ENCODE measurements at regions not wholly inside any gene's neighbourhood (a gene's known extent, or its start where the extent isn't known, plus 50 kb on each side); places are given as distances from the start of the nearest gene placed in this dataset.

DNA sequence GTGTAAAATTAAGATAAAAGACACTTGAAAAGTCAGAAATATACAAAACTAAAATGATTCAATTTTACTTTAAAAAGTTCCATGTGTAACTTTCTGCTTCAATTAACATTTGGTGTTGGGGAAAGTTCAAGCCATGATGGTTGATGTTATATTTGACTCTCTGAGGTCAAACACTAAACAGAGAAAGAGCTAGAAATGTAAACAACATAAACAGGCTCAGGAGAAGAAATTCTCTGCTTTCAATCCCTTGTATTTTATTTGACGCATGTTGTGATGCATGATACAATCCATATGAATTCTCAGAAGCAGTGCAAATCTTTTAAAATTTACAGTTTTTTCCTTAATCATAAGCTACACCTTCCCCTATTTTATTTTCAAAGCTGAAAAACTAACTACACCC, 822.4 kb downstream of the PCDH18 start:
- TF ChIP-seq, protein P1, sequence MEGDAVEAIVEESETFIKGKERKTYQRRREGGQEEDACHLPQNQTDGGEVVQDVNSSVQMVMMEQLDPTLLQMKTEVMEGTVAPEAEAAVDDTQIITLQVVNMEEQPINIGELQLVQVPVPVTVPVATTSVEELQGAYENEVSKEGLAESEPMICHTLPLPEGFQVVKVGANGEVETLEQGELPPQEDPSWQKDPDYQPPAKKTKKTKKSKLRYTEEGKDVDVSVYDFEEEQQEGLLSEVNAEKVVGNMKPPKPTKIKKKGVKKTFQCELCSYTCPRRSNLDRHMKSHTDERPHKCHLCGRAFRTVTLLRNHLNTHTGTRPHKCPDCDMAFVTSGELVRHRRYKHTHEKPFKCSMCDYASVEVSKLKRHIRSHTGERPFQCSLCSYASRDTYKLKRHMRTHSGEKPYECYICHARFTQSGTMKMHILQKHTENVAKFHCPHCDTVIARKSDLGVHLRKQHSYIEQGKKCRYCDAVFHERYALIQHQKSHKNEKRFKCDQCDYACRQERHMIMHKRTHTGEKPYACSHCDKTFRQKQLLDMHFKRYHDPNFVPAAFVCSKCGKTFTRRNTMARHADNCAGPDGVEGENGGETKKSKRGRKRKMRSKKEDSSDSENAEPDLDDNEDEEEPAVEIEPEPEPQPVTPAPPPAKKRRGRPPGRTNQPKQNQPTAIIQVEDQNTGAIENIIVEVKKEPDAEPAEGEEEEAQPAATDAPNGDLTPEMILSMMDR (IDR thresholded peaks at IDR 0.05) = no peak
- no peak for TF ChIP-seq EZH2 (IDR thresholded peaks at IDR 0.05; ENCODE audit: borderline replicate concordance, insufficient read depth, low read depth, low read length, poor library complexity, severe bottlenecking)
